ENCODE measurements at regions not wholly inside any gene's neighbourhood (a gene's known extent, or its start where the extent isn't known, plus 50 kb on each side); places are given as distances from the start of the nearest gene placed in this dataset.

DNA sequence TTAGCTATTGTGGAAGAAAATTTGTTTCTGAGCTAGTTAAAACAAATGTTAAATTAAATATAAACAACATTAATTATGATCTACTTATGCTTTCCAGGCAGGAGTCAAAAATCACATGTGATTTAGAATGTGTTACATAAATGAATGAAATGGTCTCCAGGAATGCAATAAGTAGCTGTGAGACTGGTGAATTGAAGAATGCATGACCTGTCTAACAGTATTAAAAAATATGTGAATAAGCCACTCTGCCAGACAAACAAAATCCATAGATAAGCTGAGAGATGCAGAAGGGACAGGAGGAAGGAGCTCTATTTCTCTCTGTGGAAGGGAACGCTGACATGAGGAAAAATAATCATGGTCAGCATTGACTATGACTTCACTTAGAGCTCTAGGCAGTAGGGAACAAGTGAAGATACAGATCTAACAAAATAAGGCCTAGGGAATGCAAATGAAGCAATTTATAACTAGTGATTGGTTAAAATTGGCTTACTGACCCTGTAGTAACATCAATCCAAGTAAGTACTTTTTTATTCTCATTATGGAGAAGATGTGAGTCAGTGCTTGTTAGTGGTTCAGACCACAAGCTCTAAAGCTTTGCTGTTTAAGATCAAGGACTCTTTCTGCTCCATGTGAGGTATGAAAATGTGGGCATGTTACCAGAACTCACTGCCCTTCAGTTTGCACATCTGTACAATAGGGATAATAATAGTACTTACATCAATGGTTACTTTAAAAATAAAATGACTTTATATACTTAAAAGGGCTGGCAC, 432.6 kb downstream of the MMUT start:
- Histone ChIP-seq H3K4me1 (no peaks in the 10 kb centered on the region), H3K4me3 (no peak overlapping the region), H3K9me3 (peaks cover 0 to 4% (median 2%) of the 10 kb centered on the region in 4 donors), H3K27ac (no peak overlapping the region), H3K36me3 (no peaks in the 10 kb centered on the region), H3K27me3 (no peaks in the 10 kb centered on the region)
- no peak for ATAC-seq (ENCODE audit: low FRiP score in 2 of 2)
- no peak for DNase-seq
- TF ChIP-seq EP300 (IDR thresholded peaks at IDR 0.05) (no peak), POLR2AphosphoS5 (IDR thresholded peaks at IDR 0.05) (no peak), POLR2A (IDR thresholded peaks at IDR 0.05) (no peak)
- TF ChIP-seq, protein P1, sequence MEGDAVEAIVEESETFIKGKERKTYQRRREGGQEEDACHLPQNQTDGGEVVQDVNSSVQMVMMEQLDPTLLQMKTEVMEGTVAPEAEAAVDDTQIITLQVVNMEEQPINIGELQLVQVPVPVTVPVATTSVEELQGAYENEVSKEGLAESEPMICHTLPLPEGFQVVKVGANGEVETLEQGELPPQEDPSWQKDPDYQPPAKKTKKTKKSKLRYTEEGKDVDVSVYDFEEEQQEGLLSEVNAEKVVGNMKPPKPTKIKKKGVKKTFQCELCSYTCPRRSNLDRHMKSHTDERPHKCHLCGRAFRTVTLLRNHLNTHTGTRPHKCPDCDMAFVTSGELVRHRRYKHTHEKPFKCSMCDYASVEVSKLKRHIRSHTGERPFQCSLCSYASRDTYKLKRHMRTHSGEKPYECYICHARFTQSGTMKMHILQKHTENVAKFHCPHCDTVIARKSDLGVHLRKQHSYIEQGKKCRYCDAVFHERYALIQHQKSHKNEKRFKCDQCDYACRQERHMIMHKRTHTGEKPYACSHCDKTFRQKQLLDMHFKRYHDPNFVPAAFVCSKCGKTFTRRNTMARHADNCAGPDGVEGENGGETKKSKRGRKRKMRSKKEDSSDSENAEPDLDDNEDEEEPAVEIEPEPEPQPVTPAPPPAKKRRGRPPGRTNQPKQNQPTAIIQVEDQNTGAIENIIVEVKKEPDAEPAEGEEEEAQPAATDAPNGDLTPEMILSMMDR (IDR thresholded peaks at IDR 0.05) = no peak
- 74 to 88% methylated on average over 1 of the region's 1 CpG for WGBS, 2 donors

DNA sequence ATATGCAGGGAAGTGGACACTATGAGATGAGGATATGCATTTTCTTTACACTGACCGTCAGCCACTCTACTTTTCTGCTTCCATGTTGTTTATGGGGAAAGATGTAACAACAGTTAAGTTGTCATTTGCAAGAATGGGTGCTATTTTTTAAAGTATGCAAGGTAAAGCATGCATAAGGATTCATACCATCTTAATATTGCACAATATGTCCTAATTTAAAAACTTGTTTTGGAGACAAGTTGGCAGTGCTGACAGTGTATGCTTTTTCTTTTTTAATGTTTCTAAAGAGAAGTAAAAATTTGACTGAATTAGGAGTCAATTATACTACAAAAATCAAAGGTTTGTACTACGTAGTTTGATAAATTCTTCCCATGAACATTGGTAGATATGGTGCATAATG, 435.4 kb downstream of the MMUT start:
- no peak for DNase-seq
- H3K4me3 ChIP-seq = no peak overlapping the region
- no peak overlapping the region for H3K27ac ChIP-seq
- WGBS, 2 donors = 79% methylated on average over 2 of the region's 2 CpGs
- no peaks in the 10 kb centered on the region for H3K36me3 ChIP-seq
- peaks cover 0 to 7% (median 2%) of the 10 kb centered on the region in 4 donors for H3K9me3 ChIP-seq
- no peaks in the 10 kb centered on the region for H3K27me3 ChIP-seq
- no peaks in the 10 kb centered on the region for H3K4me1 ChIP-seq
- ATAC-seq (ENCODE audit: low FRiP score in 2 of 2) = no peak
- TF ChIP-seq, protein P1 (IDR thresholded peaks at IDR 0.05) = no peak
- TF ChIP-seq POLR2AphosphoS5 (IDR thresholded peaks at IDR 0.05) = no peak
- TF ChIP-seq EP300 (IDR thresholded peaks at IDR 0.05) = no peak
- no peak for TF ChIP-seq POLR2A (IDR thresholded peaks at IDR 0.05)

DNA sequence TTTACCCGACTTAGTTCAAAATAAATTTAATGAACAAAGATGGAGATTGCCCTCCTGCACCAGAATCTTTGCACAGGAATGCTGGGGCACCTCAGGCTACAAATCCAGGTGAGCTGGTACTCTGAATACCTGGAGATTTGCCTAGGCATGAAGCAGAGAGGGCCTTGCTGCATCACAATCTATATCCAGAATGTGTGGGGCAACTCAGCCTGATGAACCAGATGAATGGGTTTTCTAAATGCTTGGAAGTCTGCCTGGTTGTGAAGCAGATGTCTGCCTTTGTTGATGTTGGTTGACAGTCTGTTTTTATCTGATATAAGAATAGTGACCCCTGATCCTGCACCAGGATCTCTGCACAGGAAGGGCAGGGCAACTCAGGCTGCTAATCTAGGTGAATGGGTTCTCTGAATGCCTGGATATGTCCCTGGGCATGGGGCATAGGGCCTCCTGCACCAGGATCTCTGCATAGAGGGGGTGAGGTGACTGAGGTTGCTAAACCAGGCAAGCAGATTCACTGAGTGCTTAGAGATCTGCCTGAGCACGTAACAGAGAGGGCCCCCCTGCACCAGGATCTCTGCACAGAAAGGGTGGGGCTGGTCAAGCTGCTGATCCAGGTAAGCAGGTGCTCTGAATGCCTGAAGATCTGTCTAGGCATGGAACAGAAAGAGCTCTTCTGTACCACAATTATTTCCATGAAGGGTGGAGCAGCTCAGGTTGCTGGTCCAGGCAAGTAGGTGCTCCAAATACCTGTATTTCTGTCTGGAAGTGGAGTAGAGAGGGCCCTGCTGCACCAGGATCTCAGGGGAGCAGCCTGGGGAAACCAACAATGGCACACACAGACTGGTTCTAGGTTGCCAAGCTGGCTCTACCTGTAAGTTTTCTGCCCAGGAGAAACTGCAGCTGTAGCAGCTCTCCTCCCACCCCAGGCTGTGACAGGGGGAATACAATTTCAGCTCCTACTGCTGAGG, 437.5 kb downstream of the MMUT start:
- no peak overlapping the region for H3K27ac ChIP-seq
- 50 to 67% methylated on average over 2 of the region's 2 CpGs for WGBS, 2 donors
- ATAC-seq (ENCODE audit: low FRiP score in 2 of 2) (no peak), DNase-seq (no peak)
- no peak overlapping the region for H3K4me3 ChIP-seq
- H3K36me3 ChIP-seq = no peaks in the 10 kb centered on the region
- peaks cover 0 to 7% (median 2%) of the 10 kb centered on the region in 4 donors for H3K9me3 ChIP-seq
- no peaks in the 10 kb centered on the region for H3K27me3 ChIP-seq
- TF ChIP-seq, protein P1 (IDR thresholded peaks at IDR 0.05) = no peak
- TF ChIP-seq EP300 (IDR thresholded peaks at IDR 0.05) = no peak
- TF ChIP-seq POLR2AphosphoS5 (IDR thresholded peaks at IDR 0.05) = no peak
- TF ChIP-seq POLR2A (IDR thresholded peaks at IDR 0.05) = no peak
- no peaks in the 10 kb centered on the region for H3K4me1 ChIP-seq

DNA sequence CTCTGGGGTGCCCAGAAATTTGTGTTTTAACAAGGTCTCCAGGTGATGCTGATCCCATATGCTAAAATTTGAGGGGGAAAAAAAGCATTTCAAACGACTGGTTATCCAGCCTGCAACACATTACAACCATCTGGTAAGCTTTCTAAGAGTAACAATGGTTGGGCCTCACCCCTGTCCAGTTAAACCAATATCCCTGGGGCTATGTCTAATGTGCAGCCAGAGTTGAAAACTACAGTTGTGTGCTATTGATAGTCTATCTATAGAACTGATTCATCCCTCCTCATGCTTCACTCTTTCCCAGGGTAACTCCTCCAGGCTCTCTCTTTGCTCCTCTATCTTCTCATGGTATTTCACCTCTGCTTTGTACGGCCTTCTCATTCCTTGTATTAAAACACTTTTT, 458.3 kb downstream of the MMUT start:
- no peaks in the 10 kb centered on the region for H3K36me3 ChIP-seq
- WGBS, 2 donors = 81 to 85% methylated on average over 2 of the region's 2 CpGs
- H3K27me3 ChIP-seq = no peaks in the 10 kb centered on the region
- H3K4me3 ChIP-seq = no peak overlapping the region
- no peaks in the 10 kb centered on the region for H3K9me3 ChIP-seq
- no peak overlapping the region for H3K27ac ChIP-seq
- no peaks in the 10 kb centered on the region for H3K4me1 ChIP-seq
- TF ChIP-seq POLR2AphosphoS5 (IDR thresholded peaks at IDR 0.05) (no peak), POLR2A (IDR thresholded peaks at IDR 0.05) (no peak), EP300 (IDR thresholded peaks at IDR 0.05) (no peak)
- TF ChIP-seq, protein P1 (IDR thresholded peaks at IDR 0.05) = no peak
- ATAC-seq (ENCODE audit: low FRiP score in 2 of 2) = no peak
- DNase-seq = no peak
